ENCODE measurements at regions not wholly inside any gene's neighbourhood (a gene's known extent, or its start where the extent isn't known, plus 50 kb on each side); places are given as distances from the start of the nearest gene placed in this dataset.

DNA sequence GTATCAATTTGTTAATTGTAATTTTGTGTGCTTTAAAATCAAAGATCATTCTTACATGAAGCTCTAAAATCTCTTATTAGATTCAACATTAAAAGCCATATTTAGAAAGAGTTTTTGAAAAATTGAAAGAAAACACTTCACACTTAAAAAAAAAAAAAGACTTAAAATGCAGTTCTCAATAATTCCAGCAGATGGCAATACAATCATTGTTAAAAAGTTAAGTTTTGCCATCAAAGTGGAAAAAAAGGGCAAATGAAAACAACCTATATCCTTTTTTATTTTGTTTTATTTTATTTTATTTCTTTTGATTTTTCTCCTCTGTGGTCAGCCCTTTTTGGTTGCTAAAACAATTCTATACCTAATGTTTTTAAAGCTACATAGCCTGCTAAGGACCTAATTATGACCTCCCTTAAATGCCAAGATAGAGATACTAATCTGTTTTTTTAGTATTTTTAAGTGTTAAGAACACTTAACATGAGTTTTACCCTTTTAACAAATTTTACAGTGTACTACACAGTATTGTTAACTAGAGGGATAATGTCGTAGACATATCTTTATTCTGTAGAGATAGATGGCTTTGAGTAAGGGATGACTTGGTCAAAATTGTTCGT, 154.2 kb upstream of the DAB2 start:
- FAIRE-seq: no peak
- Histone ChIP-seq H3K4me3 (ENCODE audit: control insufficient read depth in 2 of 3, extremely low read depth in 1 of 3, insufficient read depth in 2 of 3, low read depth in 1 of 3, low read length in 3 of 3) (no peak overlapping the region), H3K9ac (ENCODE audit: control insufficient read depth, extremely low read depth, insufficient read depth, low read length) (no peak overlapping the region), H3K4me1 (ENCODE audit: control insufficient read depth, extremely low read depth, insufficient read depth, low read length) (no peaks in the 10 kb centered on the region), H3K9me1 (ENCODE audit: control insufficient read depth, extremely low read depth, insufficient read depth, low read length) (no peaks in the 10 kb centered on the region), H3K79me2 (ENCODE audit: control insufficient read depth, insufficient read depth, low read length) (no peaks in the 10 kb centered on the region), H3K27me3 (ENCODE audit: control insufficient read depth, extremely low read depth, insufficient read depth, low read length) (peaks cover 2% of the 10 kb centered on the region), H3K27ac (ENCODE audit: control insufficient read depth, insufficient read depth, low read length) (no peak overlapping the region), H3K4me2 (ENCODE audit: control insufficient read depth, extremely low read depth, insufficient read depth, low read depth, low read length) (no peak overlapping the region), H3K36me3 (ENCODE audit: control insufficient read depth in 2 of 2, extremely low read depth in 1 of 2, insufficient read depth in 2 of 2, low read length in 2 of 2) (no peaks in the 10 kb centered on the region), H2AFZ (ENCODE audit: control insufficient read depth, low read length) (no peak overlapping the region), H3K9me3 (ENCODE audit: control insufficient read depth, low read depth, low read length) (no peaks in the 10 kb centered on the region), H4K20me1 (ENCODE audit: control insufficient read depth, extremely low read depth, insufficient read depth, low read length) (no peaks in the 10 kb centered on the region)
- dilution Hi-C loops (cut with MboI; ENCODE audit: extremely low pct_ligation_motif_present, low sequenced_read_pairs): no loop called here
- TF ChIP-seq, protein P1, sequence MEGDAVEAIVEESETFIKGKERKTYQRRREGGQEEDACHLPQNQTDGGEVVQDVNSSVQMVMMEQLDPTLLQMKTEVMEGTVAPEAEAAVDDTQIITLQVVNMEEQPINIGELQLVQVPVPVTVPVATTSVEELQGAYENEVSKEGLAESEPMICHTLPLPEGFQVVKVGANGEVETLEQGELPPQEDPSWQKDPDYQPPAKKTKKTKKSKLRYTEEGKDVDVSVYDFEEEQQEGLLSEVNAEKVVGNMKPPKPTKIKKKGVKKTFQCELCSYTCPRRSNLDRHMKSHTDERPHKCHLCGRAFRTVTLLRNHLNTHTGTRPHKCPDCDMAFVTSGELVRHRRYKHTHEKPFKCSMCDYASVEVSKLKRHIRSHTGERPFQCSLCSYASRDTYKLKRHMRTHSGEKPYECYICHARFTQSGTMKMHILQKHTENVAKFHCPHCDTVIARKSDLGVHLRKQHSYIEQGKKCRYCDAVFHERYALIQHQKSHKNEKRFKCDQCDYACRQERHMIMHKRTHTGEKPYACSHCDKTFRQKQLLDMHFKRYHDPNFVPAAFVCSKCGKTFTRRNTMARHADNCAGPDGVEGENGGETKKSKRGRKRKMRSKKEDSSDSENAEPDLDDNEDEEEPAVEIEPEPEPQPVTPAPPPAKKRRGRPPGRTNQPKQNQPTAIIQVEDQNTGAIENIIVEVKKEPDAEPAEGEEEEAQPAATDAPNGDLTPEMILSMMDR (optimal IDR thresholded peaks at IDR 0.05 in 1 of 3, IDR thresholded peaks at IDR 0.05 in 1 of 3, conservative IDR thresholded peaks at IDR 0.05 in 1 of 3; ENCODE audit: extremely low read depth in 1 of 3, insufficient read depth in 2 of 3, low read length in 3 of 3): peak in 1 of 3 experiments; percentile 20
- no peak for TF ChIP-seq EZH2 (IDR thresholded peaks at IDR 0.05; ENCODE audit: low read length)
- DNase-seq (ENCODE audit: low read depth, low spot score): no peak

DNA sequence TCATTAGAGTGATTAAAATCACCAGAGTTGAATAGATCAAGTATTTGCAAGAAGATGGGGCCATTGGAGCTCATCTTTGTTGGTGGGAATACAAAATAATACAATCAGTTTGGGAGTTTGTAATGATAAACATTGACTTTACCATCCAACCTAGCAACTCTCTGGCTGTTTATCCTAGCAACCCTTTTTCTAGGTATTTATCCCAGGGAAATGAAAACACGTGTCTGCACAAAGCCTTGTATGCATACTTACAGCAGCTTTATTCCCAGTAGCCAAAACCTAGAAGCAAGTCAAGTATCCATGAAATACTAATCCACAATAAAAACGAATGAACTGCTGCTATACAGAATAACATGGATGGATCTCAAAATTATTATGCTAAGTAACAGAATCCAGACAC, 152.7 kb upstream of the DAB2 start:
- DNase-seq (ENCODE audit: low read depth, low spot score): no peak
- TF ChIP-seq, protein P1 (optimal IDR thresholded peaks at IDR 0.05 in 1 of 3, IDR thresholded peaks at IDR 0.05 in 1 of 3, conservative IDR thresholded peaks at IDR 0.05 in 1 of 3; ENCODE audit: extremely low read depth in 1 of 3, insufficient read depth in 2 of 3, low read length in 3 of 3): no peak
- TF ChIP-seq EZH2 (IDR thresholded peaks at IDR 0.05; ENCODE audit: low read length): no peak
- H3K27ac ChIP-seq (ENCODE audit: control insufficient read depth, insufficient read depth, low read length): no peak overlapping the region
- no peaks in the 10 kb centered on the region for H3K9me3 ChIP-seq (ENCODE audit: control insufficient read depth, low read depth, low read length)
- H3K9ac ChIP-seq (ENCODE audit: control insufficient read depth, extremely low read depth, insufficient read depth, low read length): no peak overlapping the region
- no peaks in the 10 kb centered on the region for H3K36me3 ChIP-seq (ENCODE audit: control insufficient read depth in 2 of 2, extremely low read depth in 1 of 2, insufficient read depth in 2 of 2, low read length in 2 of 2)
- H3K79me2 ChIP-seq (ENCODE audit: control insufficient read depth, insufficient read depth, low read length): no peaks in the 10 kb centered on the region
- H3K27me3 ChIP-seq (ENCODE audit: control insufficient read depth, extremely low read depth, insufficient read depth, low read length): no peaks in the 10 kb centered on the region
- H4K20me1 ChIP-seq (ENCODE audit: control insufficient read depth, extremely low read depth, insufficient read depth, low read length): no peaks in the 10 kb centered on the region
- dilution Hi-C loops (cut with MboI; ENCODE audit: extremely low pct_ligation_motif_present, low sequenced_read_pairs): no loop called here
- no peak overlapping the region for H3K4me3 ChIP-seq (ENCODE audit: control insufficient read depth in 2 of 3, extremely low read depth in 1 of 3, insufficient read depth in 2 of 3, low read depth in 1 of 3, low read length in 3 of 3)
- no peak overlapping the region for H3K4me2 ChIP-seq (ENCODE audit: control insufficient read depth, extremely low read depth, insufficient read depth, low read depth, low read length)
- no peak for FAIRE-seq
- no peaks in the 10 kb centered on the region for H3K4me1 ChIP-seq (ENCODE audit: control insufficient read depth, extremely low read depth, insufficient read depth, low read length)
- no peaks in the 10 kb centered on the region for H3K9me1 ChIP-seq (ENCODE audit: control insufficient read depth, extremely low read depth, insufficient read depth, low read length)
- H2AFZ ChIP-seq (ENCODE audit: control insufficient read depth, low read length): no peak overlapping the region
